ENCODE measurements at regions not wholly inside any gene's neighbourhood (a gene's known extent, or its start where the extent isn't known, plus 50 kb on each side); places are given as distances from the start of the nearest gene placed in this dataset.
"Not testable (repeated sequence)": the region's sequence is repeated elsewhere in the genome, so short reads cannot be mapped to it uniquely, and the experiment has no call there.

DNA sequence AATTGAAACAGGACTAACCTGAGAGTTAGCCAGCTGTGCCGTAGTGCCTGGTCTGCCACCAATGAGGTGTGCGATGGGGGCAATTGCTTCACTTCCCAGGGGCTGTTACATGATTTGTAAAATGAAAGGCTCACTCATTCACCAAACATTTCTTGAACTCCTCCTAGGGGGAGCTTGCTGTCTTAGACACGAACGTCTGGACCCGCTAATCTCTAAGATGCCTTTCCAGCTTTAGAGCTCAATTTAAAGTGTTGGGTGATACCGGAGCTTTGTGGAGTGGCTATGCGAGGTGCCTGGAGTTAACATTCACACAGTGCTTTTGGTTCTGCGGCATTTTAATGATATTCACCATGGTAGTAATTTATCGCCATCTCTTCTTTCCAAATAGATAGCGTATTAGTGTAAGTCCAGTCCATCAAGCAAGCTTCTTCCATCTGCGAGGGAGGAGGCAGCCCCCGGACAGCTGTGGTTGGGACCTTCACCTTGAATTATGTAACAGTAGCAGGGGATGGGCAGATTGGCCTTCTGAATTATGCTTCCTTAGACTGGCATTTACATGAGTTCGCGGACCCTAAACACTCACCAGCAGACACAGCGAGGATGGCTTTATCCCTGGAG, 179.9 kb downstream of the ADSS2 start:
- DNase-seq = no peak

DNA sequence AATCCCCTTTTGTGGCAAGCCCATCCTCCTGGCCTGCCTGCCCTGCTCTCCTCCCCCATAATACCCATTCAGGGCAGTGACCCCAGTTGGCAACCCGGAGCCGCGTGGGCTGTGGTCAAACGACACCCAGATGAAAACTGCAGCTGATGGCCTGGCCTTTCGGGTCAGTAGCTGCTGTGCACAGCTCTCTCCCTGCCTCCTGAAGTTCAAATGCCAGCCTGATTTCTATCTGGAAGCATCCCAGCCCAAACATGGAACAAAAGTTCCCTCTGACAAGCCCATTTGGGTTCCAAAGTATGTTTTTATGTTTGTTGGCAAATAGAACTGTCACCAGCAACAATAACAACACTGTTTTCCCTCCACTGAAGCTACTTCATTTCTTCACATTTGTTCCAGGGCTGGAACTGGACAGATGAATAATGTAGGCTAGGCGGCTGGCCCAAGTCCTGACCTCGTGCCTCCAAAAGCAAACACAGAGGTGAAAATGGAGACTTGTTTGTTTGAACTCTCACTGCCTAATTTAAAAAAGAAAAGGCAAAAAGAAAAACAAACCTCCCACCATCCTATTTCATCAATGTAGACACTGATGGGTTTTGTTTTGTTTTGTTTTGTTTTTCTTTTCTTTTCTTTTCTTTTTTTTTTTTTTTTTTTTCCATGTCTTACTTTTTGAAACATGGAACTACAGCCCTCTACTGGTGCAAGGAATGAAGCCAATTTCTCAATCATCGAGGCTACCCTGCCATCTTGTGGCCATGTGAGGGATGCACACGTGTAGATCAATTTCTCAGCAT, 179.0 kb downstream of the ADSS2 start:
- DNase-seq = peak; percentile 25 to 64 (median 50)

GRCh38 chr1:244273262-244273844, 178.4 kb downstream of the ADSS2 start:
- DNase-seq = no peak

DNA sequence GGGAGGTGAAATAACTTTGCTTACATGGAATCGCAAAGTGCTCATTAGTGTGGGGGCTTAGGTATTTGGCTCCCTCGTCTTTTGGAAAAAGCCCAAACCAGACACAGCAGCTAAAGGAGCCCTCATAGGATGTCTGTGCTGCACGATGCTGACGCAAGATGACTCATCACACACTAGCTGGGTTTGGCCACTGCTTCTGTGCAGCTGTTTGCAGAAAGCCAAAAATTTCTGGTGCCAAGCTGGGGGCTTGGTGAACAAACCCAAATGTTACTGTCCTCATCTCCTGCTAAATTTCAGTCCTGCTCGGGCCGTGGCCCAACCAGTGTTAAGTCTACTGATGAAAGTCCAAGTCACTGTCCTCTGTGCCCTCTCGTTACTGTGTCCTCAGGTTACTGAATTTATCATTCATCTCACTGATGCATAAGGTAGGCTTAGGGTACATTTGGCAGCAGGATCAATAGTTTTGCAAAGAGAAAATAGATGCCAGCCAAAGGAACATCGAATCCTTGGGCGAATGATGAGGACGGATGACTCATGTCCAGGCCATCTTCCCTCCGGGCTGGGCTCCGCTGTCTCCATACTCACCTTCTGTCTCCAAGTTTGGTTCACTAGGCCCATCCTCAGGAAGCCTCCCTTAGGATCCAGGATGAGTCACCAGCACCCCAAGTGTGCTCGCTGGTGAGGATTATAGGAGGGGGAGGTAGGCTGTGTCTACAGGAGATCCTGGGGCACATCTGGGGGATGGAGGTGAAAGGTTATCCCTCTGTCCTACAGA, 177.7 kb downstream of the ADSS2 start:
- DNase-seq = peak in 1 of 5 donors; percentile 37

- no peak for DNase-seq
These were observed 175.1 kb downstream of the ADSS2 start for GRCh38 chr1:244276646-244277045.

- DNase-seq = no peak
These were observed 171.5 kb downstream of the ADSS2 start for GRCh38 chr1:244280201-244280600.

DNA sequence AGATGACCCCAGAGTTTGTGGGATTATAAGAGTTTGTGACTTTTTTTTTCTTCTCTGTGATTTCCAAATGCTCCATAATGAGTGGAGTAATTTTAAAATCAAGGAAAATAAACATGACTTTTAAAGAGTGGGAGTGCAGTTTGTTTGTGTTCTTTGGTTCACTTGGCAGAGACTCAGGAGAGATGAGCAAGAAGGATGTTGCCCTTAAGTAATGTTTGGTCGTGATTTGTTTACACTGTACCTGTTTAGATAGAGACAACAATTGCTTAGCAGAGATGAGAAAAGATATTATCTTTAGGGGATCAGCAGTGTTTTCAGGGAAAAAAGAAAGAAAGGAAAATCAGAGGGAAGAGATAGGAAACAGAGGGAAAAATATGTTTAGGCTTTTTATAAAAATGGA, 170.8 kb downstream of the ADSS2 start:
- no peak for DNase-seq

DNA sequence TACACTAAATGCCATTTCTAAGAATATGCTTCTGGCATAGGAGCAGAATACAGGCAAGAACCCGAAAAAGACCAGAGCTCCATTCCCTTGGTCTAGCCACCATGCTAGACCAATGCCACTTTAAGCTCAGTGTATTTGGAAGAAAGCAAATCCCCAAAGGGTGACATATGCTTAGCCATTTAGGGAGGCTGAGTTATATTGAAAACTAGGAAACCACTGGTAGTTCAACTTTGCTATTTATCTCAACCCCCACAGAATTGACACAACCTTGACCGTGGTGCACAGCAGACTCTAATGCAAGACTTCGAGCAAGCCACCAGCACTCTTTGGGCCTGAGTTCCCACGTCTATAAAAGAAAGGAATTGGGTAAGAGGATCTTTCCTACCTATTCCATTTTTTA, 167.9 kb downstream of the ADSS2 start:
- no peak for DNase-seq

- DNase-seq = no peak
These were observed 167.0 kb downstream of the ADSS2 start for GRCh38 chr1:244284641-244285156.

DNA sequence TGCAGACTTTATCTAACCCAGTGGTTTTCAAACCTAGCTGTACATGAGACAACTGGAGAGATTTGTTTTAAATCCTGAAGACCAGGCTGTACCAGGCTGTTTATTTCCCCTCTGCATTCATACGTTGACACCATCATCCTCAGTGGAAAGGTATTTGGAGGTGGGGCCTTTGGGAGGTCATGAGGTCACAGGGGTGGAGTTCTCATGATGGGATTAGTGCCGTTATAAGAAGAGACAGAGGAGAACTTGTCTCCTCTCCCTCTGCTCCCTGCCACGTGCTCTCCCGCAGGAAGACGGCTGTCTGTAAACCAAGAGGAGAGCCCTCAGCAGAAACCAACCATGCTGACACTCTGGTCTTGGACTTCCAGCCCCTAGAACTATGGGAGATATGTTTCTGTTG, 165.4 kb downstream of the ADSS2 start:
- no peak for DNase-seq

GRCh38 chr1:244287726-244288125, 164.0 kb downstream of the ADSS2 start:
- no peak for DNase-seq

- DNase-seq = no peak
These were observed 163.0 kb downstream of the ADSS2 start for GRCh38 chr1:244288663-244289062.

DNA sequence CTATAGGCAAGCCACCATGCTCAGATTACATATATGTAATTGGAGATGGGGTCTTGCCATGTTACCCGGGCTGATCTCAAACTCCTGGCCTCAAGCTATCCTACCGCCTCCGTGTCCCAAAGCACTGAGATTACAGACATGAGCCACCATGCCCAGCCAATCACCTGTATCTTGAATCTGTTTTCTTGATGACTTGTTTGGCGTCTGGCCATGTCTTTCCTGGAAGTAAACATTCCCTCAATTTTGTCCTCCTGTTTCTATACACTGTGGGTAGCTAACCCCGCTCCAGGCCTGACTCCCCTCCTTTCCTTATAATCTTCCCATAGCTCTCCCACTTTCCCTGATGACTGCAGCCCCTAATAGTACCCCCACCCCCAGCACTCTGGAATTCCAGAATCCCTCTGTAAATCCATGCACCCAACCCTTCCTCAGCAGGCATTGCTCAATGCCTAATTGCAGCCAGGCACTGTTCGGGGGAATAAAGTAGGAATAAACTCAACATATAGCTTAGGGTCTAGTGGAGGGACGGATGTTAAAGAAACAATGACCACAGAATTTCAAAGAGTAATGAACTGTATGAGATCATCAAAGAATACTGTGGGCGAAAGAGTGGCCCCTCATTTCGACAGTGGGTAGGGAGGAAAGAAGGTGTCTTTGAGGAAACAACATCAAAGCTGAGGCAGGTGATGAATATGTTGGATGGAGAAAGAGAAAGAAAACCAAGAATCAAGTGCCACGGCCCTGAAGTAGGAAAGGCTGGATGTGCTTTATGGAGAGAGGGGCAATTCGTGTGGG, 161.5 kb downstream of the ADSS2 start:
- no peak for DNase-seq

GRCh38 chr1:244291236-244292201, 160.2 kb downstream of the ADSS2 start:
- no peak for DNase-seq

DNA sequence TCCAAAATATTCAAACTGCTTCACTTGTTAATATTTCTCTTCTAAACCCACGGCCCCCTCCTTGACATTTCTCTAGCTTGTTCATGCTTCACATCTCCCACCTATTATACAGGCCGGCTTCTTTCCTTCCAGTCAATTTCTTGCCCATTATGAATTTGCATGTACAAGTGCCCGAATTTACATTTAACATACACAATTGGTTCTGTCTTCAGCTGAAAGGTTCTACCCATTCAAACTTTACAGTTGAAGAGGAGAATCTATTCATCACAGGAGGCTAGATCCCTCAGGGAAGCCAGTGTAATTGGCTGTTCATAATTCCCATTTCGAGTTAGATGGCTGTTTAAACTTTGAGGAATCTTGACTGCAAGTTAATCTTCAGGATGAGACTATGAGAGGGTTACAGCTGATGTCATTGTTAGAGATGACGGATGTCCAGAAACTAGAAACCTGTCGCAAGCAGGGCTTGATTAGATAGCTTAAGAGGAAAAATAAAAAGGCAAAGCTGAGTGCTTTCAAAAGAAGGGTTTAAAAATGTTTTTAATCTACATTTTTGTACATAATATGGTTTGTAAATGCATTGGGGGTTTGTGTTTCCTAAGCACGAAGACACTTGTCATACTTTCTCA, 157.0 kb downstream of the ADSS2 start:
- no peak for DNase-seq

DNA sequence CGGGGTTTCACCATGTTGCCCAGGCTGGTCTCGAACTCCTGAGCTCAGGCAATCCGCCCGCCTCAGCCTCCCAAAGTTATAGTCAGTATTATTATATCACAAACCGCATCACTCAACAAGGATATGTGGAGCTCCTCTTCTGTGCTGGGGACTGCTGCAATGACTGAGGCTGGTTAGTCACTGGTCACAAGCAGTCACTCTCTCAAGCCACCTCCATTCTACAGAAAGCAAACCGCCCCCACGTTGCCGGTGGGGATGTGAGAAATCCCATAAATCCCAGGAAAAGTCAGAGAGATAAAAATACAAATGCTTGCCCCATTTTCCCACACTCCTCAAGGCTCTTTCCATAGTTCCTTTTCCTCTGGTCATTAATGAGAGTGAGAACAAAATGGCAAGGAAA, 155.7 kb downstream of the ADSS2 start:
- no peak for DNase-seq

DNA sequence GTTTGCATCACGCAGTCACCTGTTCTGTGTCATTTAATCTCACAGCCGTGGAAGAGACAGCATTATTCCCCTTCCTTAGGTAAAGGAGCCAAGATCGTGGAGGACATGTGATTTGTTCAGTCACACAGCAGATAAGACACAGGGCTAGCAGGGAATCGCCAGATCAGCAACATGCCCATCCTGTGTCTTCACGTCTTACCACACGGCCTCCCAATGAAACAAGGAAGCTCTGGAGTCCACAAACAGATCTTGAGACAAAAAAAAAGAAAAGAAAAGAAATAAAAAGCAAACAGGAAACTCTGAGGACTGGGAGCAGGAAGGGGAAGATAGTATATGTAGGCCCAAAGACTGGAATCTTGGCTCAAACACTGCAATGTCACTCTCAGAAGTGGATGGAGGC, 155.3 kb downstream of the ADSS2 start:
- DNase-seq = no peak

DNA sequence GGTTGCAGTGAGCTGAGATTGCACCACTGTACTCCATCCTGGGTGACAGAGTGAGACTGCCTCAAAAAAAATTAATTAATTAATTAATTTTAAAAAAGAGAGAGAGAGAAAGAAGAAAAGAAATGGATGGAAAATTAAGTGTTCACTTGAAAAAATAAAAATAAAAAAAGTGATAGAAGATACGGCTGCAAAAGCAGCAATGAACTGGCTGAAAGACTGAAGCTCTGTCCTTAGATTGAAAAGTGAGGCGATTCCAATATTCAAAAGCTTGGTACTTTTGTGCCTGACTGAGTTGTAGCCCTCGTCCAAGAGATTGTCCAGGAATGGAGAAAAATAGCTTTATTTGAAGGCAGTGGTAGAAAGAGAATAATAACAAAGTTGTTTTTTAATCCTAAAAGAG, 154.6 kb downstream of the ADSS2 start:
- DNase-seq = no peak

DNA sequence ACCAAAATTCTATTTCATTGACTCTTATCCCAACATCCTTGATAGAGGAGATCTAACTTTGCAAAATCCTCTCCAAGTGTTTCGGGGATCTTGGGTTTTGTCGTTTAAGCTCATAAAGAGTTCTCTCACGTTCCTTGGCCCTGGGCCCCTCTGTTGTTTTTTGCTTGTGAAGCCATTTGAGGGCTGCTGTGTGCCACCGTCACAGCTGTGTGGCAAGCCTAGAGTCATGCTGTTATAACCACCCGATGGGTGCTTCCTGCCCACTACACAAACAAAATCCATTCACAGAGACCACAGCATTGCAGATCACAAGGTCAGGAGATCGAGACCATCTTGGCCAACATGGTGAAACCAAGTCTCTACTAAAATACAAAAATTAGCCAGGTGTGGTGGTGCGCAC, 154.1 kb downstream of the ADSS2 start:
- DNase-seq = no peak

GRCh38 chr1:244300029-244300375, 151.7 kb downstream of the ADSS2 start:
- not testable (repeated sequence) for DNase-seq

Data from T-helper 1 cell (primary cell).